Stimulated activated memory B cell treated with anti-CD40 and anti-IgM and Interleukin-4, amounts not matched to agents 10 μg/mL and 1 μg/mL and 100 μg/mL, for 72 hours (primary cell): ENCODE measurements at regions not wholly inside any gene's neighbourhood (a gene's known extent, or its start where the extent isn't known, plus 50 kb on each side); places are given as distances from the start of the nearest gene placed in this dataset.

Experiments used
- ATAC-seq: fragments of 150-1000 bp; cut with Tn5 transposase; 2 replicates; pipeline ENCODE4 v1.10.0; 2021
- H3K27ac Mint-ChIP-seq: one replicate; pipeline ENCODE4 v1.8.0; 2022; ENCODE audit warnings: mild to moderate bottlenecking, mixed read lengths
- H3K27me3 Mint-ChIP-seq: one replicate; pipeline ENCODE4 v1.8.0; 2022; ENCODE audit warnings: mixed read lengths
- H3K36me3 Mint-ChIP-seq: one replicate; pipeline ENCODE4 v1.8.0; 2022; ENCODE audit warnings: mixed read lengths
- H3K4me1 Mint-ChIP-seq: one replicate; pipeline ENCODE4 v1.8.0; 2022; ENCODE audit warnings: mixed read lengths
- H3K4me3 Mint-ChIP-seq: one replicate; pipeline ENCODE4 v1.8.0; 2022; ENCODE audit warnings: mild to moderate bottlenecking, moderate library complexity, mixed read lengths
- H3K9me3 Mint-ChIP-seq: one replicate; pipeline ENCODE4 v1.8.0; 2022; ENCODE audit warnings: mixed read lengths

DNA sequence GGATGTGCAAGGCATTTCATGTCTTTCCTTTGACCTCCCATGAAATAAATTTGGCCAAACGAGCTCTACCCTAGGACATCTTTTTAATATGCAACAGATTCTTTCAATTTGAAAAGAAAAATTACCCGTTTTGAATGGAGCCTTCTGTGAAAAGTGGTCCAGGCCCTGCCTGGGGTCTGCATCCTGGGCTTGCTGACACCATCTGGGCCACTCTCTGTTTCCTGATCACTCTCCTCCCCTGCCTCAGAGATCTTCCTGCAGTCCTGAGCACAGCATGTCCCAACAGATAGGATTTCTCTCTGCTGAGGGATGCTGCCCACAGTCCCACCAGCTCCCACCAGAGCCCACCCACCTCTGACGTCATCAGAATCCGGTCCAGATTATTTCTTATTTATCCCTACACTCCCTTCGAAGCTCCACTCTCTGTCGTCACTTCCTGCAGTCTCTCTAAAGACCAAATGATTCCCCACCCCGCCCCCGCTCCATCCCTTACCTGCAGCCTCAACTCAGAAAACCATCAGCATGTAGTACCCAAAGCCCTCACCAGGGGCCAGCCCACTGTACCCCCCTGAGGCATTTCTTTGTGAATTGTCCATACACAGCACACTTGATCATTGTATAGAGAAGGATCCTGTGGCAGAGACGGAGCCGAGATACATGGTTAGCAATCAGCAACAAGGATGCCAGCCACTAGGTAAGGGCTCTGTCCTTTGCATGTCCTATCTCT, 192.1 kb upstream of the MGMT start:
- Mint-ChIP-seq H3K36me3 (no peaks in the 10 kb centered on the region), H3K9me3 (peaks cover 4% of the 10 kb centered on the region), H3K27me3 (peaks cover 12% of the 10 kb centered on the region), H3K4me1 (no peaks in the 10 kb centered on the region), H3K27ac (no peak overlapping the region), H3K4me3 (no peak overlapping the region)
- peak; percentile 8 for ATAC-seq

GRCh38 chr10:129275886-129276285, 191.2 kb upstream of the MGMT start:
- Mint-ChIP-seq H3K27me3 (peaks cover 12% of the 10 kb centered on the region), H3K36me3 (no peaks in the 10 kb centered on the region), H3K9me3 (peaks cover 4% of the 10 kb centered on the region), H3K4me1 (no peaks in the 10 kb centered on the region), H3K4me3 (no peak overlapping the region), H3K27ac (no peak overlapping the region)
- no peak for ATAC-seq

- ATAC-seq: peak; percentile 20
- Mint-ChIP-seq H3K4me1 (no peaks in the 10 kb centered on the region), H3K9me3 (peaks cover 10% of the 10 kb centered on the region), H3K27ac (no peak overlapping the region), H3K36me3 (no peaks in the 10 kb centered on the region), H3K4me3 (no peak overlapping the region), H3K27me3 (peaks cover 23% of the 10 kb centered on the region)
These were observed 190.0 kb upstream of the MGMT start for GRCh38 chr10:129277084-129277483.

DNA sequence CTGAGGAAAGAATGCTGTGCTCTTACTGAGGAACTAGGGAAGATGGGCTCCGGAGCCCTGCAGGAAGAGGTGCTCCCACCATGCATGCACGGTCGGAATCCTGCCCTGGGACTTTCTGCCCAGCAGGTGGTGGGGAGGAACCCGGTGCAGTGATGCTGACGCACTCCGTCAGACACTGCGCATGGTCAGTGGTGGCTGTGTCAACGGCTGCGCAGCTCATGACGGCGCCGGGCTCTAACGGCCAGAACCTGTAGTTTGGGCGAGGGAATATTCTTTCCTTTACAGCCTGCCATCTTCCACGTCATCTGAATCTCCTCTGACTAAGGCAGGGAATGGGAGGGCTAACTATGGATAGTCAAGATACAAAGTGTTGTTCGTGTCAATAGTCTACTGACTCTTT, 189.2 kb upstream of the MGMT start:
- ATAC-seq: no peak
- H3K27me3 Mint-ChIP-seq: peaks cover 31% of the 10 kb centered on the region
- H3K9me3 Mint-ChIP-seq: peaks cover 10% of the 10 kb centered on the region
- no peaks in the 10 kb centered on the region for H3K4me1 Mint-ChIP-seq
- H3K36me3 Mint-ChIP-seq: no peaks in the 10 kb centered on the region
- H3K4me3 Mint-ChIP-seq: no peak overlapping the region
- no peak overlapping the region for H3K27ac Mint-ChIP-seq

DNA sequence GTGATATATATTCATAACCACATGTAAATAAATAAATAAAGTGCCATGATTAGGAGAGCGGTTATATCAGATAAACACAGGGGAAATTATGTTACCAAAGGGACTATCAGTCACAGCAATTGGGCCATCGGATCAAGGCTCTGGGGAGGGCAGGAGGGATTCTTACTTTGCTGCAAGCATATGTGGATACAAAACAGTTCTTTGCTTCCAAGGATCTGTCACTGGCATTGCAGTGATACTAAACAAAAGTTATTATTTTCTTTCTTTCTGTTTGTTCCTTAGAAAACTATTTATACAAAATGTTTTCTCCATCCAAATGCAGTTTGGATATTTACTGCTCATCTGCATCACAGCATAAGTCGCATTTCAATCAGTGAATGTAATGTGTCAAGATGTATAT, 188.4 kb upstream of the MGMT start:
- Mint-ChIP-seq H3K9me3 (peaks cover 10% of the 10 kb centered on the region), H3K27me3 (peaks cover 33% of the 10 kb centered on the region), H3K4me3 (no peak overlapping the region), H3K27ac (no peak overlapping the region), H3K4me1 (no peaks in the 10 kb centered on the region), H3K36me3 (no peaks in the 10 kb centered on the region)
- ATAC-seq: no peak

DNA sequence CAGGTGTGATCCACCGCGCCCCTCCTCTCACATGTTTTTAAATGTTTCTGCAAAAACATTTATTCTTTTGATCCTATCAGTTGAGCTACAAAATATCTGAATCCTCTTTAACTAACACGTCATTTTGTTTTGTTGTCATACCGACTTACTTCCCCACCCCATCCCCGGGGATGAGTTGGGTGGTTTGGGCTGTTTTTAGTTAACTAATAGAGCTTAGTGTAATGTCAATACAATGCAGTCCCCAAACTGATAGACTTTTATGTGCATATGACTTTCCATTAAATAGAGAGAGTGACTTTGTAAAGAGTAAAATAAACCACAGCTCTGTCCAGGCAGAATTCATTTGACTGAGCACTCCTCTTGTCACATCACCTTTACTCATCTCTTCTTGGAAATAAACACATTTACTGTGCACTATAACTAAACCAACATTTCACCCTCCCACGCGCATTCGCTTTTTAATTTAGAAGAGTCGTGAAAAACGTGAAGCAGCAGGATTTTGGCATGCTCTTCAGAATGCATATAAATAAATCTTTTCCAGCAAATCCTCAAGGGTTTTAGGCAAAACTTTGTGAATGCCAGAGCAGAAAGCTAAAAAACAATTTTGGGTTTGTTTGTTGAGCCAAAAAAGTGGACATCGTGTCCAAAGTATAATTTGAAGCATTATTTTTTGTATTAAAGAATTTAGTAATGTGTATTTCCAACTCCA, 187.4 kb upstream of the MGMT start:
- no peak for ATAC-seq
- H3K4me1 Mint-ChIP-seq: no peaks in the 10 kb centered on the region
- no peak overlapping the region for H3K4me3 Mint-ChIP-seq
- peaks cover 10% of the 10 kb centered on the region for H3K9me3 Mint-ChIP-seq
- no peak overlapping the region for H3K27ac Mint-ChIP-seq
- H3K27me3 Mint-ChIP-seq: peaks cover 33% of the 10 kb centered on the region
- no peaks in the 10 kb centered on the region for H3K36me3 Mint-ChIP-seq

- no peaks in the 10 kb centered on the region for H3K4me1 Mint-ChIP-seq
- no peak for ATAC-seq
- H3K4me3 Mint-ChIP-seq: no peak overlapping the region
- peaks cover 10% of the 10 kb centered on the region for H3K9me3 Mint-ChIP-seq
- H3K36me3 Mint-ChIP-seq: no peaks in the 10 kb centered on the region
- H3K27ac Mint-ChIP-seq: no peak overlapping the region
- H3K27me3 Mint-ChIP-seq: peaks cover 33% of the 10 kb centered on the region
These were observed 186.9 kb upstream of the MGMT start for GRCh38 chr10:129280155-129280502.

DNA sequence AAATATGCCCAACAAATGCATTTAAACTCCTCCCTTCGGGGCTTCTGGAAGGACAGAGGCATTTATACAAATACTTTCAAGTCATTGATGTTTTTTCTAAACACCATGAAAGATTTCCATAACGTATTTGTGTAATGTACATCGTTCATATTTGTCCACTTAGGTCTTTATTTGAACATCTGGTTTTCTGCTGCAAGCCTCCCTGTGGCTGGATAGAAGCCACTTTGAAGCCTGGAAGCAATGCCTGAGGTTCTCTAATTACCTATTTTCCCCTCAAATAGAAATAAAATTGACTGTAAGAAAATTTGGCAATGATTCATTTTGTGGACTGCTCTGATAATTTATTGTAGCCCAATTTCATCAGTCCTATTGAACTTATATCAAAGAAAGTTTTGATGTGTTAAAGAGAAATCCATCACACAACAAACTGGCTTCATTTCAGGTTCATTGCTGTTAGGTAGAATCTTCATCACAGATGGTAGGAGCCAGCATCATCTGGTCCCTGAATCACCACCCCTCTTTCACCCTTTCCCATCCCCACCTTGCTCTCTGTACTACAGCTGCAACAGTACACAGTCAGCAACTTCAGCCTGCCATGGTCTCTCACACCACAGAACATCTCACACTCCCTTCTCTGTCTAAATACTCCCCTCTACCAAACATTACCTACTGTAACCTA, 186.0 kb upstream of the MGMT start:
- Mint-ChIP-seq H3K4me1 (no peaks in the 10 kb centered on the region), H3K36me3 (no peaks in the 10 kb centered on the region), H3K9me3 (peaks cover 10% of the 10 kb centered on the region), H3K27ac (no peak overlapping the region), H3K27me3 (peaks cover 33% of the 10 kb centered on the region), H3K4me3 (no peak overlapping the region)
- no peak for ATAC-seq

- peaks cover 21% of the 10 kb centered on the region for H3K27me3 Mint-ChIP-seq
- no peaks in the 10 kb centered on the region for H3K36me3 Mint-ChIP-seq
- H3K4me1 Mint-ChIP-seq: no peaks in the 10 kb centered on the region
- no peak overlapping the region for H3K27ac Mint-ChIP-seq
- no peak overlapping the region for H3K4me3 Mint-ChIP-seq
- peaks cover 9% of the 10 kb centered on the region for H3K9me3 Mint-ChIP-seq
- no peak for ATAC-seq
These were observed 181.6 kb upstream of the MGMT start for GRCh38 chr10:129285459-129285858.

DNA sequence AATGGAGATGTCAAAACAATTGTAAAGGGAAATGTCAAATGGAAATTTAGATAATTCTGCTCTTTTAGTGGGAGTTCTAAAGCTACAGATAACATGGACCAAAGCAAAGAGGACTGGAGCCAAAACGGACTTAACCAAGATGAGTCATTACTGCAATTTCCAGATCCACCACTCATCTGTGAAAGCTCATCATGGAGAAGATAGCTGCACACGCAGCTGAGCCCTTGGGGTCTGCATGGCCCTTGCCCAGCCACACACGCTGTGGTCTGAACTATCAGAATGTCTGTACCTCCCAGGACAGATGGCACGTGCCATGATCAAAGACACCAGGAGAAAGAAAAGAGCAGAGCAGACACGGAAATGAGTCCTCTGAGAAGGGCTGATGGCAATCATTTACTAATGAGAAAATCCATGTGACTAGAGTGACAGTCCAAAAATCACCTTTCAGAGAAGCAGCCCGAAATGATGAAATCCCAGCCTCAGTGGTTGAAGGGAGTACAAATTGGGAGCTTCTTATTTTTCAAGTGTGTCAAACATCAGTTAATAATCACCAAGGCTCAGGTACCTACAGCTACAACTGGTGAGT, 177.9 kb upstream of the MGMT start:
- H3K4me3 Mint-ChIP-seq: no peak overlapping the region
- peaks cover 3% of the 10 kb centered on the region for H3K9me3 Mint-ChIP-seq
- H3K4me1 Mint-ChIP-seq: no peaks in the 10 kb centered on the region
- no peak for ATAC-seq
- H3K27me3 Mint-ChIP-seq: no peaks in the 10 kb centered on the region
- no peaks in the 10 kb centered on the region for H3K36me3 Mint-ChIP-seq
- no peak overlapping the region for H3K27ac Mint-ChIP-seq

GRCh38 chr10:129293991-129294700, 172.9 kb upstream of the MGMT start:
- H3K9me3 Mint-ChIP-seq: no peaks in the 10 kb centered on the region
- no peak overlapping the region for H3K27ac Mint-ChIP-seq
- no peak overlapping the region for H3K4me3 Mint-ChIP-seq
- H3K4me1 Mint-ChIP-seq: no peaks in the 10 kb centered on the region
- no peaks in the 10 kb centered on the region for H3K36me3 Mint-ChIP-seq
- no peak for ATAC-seq
- peaks cover 9% of the 10 kb centered on the region for H3K27me3 Mint-ChIP-seq

- H3K4me3 Mint-ChIP-seq: no peak overlapping the region
- peaks cover 9% of the 10 kb centered on the region for H3K27me3 Mint-ChIP-seq
- no peak overlapping the region for H3K27ac Mint-ChIP-seq
- no peak for ATAC-seq
- no peaks in the 10 kb centered on the region for H3K36me3 Mint-ChIP-seq
- H3K4me1 Mint-ChIP-seq: no peaks in the 10 kb centered on the region
- no peaks in the 10 kb centered on the region for H3K9me3 Mint-ChIP-seq
These were observed 172.1 kb upstream of the MGMT start for GRCh38 chr10:129294944-129295343.

DNA sequence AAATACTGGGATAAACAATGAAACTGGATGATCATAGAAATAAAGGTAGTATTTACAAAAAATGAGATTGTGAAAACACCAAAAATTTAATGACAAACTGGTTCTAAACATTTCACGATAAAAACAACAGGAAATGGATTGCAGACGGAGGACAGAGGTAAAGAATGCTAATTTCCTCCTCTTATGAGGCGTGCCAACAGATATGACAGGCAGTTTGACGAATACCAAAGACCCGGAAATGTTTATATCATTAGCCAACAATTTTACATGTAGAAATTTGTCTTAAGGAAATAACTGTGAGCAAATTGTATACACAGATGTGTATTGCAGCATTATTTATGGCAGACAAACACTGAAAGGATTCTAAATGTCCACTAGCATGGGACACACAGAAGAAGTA, 162.0 kb upstream of the MGMT start:
- Mint-ChIP-seq H3K4me3 (no peak overlapping the region), H3K9me3 (peaks cover 3% of the 10 kb centered on the region), H3K27me3 (no peaks in the 10 kb centered on the region)

GRCh38 chr10:129307141-129307540, 159.9 kb upstream of the MGMT start:
- Mint-ChIP-seq H3K36me3 (no peaks in the 10 kb centered on the region), H3K4me1 (no peaks in the 10 kb centered on the region), H3K9me3 (peaks cover under 1% of the 10 kb centered on the region), H3K27me3 (no peaks in the 10 kb centered on the region), H3K4me3 (no peak overlapping the region), H3K27ac (no peak overlapping the region)
- no peak for ATAC-seq

More for the DNA sequence above, 162.0 kb upstream of the MGMT start:
- Mint-ChIP-seq H3K36me3 (no peaks in the 10 kb centered on the region), H3K27ac (no peak overlapping the region), H3K4me1 (no peaks in the 10 kb centered on the region)
- no peak for ATAC-seq

DNA sequence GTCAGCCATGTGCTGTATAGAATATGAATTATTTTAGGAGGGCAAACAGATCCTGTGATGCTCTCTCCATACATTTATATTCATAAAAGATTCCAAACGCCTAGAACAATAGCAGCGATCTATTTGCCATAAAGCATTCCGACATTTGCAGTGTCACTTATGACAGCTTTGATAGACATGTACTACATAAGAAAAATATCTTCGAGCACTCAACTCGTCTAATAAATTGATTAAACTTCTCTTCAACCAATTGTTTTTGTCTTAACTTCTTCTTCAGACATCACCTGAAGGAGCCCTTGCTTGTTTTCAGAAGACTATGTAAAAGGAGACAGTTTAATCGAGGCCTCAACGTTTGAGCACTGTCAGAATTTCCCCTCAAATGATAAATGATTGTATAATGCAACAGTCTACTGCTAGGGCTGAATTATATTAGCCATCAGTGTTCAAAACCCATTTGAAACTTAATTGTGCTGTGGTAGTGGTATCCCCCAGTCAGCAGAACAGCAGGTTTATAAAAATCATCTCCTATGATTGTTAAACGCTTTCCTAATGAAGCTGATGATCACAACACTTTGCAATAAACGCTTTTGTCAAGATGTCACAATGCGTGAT, 158.0 kb upstream of the MGMT start:
- Mint-ChIP-seq H3K27ac (no peak overlapping the region), H3K4me1 (no peaks in the 10 kb centered on the region), H3K27me3 (no peaks in the 10 kb centered on the region), H3K4me3 (no peak overlapping the region), H3K9me3 (peaks cover 2% of the 10 kb centered on the region), H3K36me3 (no peaks in the 10 kb centered on the region)
- no peak for ATAC-seq
